ENCODE measurements at regions not wholly inside any gene's neighbourhood (a gene's known extent, or its start where the extent isn't known, plus 50 kb on each side); places are given as distances from the start of the nearest gene placed in this dataset.

DNA sequence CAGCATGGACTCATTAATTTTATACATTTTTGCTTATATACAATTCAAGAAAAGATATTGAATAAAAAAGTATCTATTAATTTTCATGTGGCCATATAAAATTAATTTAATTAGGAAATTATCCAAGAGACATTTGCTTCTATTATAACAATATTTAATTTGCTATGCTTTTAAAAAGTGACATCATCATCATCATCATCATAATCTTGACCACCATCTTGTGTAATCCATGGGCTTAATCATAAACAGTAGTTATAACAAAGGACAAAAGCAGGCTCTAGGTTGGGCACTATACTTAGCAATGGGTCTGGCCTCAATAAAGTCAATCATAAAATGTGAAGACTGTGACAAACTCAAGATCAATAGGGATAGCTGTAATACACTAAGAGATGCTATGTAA lies 1031.6 kb downstream of the SLITRK1 start:
- TF ChIP-seq, protein P1, sequence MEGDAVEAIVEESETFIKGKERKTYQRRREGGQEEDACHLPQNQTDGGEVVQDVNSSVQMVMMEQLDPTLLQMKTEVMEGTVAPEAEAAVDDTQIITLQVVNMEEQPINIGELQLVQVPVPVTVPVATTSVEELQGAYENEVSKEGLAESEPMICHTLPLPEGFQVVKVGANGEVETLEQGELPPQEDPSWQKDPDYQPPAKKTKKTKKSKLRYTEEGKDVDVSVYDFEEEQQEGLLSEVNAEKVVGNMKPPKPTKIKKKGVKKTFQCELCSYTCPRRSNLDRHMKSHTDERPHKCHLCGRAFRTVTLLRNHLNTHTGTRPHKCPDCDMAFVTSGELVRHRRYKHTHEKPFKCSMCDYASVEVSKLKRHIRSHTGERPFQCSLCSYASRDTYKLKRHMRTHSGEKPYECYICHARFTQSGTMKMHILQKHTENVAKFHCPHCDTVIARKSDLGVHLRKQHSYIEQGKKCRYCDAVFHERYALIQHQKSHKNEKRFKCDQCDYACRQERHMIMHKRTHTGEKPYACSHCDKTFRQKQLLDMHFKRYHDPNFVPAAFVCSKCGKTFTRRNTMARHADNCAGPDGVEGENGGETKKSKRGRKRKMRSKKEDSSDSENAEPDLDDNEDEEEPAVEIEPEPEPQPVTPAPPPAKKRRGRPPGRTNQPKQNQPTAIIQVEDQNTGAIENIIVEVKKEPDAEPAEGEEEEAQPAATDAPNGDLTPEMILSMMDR (IDR thresholded peaks at IDR 0.05; ENCODE audit: low read depth, low read length, missing input control), result no peak
- no peak for TF ChIP-seq TAF1 (conservative IDR thresholded peaks at IDR 0.05)
- TF ChIP-seq, protein P2, sequence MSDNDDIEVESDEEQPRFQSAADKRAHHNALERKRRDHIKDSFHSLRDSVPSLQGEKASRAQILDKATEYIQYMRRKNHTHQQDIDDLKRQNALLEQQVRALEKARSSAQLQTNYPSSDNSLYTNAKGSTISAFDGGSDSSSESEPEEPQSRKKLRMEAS (IDR thresholded peaks at IDR 0.05), result no peak
- no peak for TF ChIP-seq JUND (IDR thresholded peaks at IDR 0.05)
- TF ChIP-seq EGR1 (IDR thresholded peaks at IDR 0.05; ENCODE audit: low read depth in 2 of 2), result no peak
- TF ChIP-seq GABPA (IDR thresholded peaks at IDR 0.05 in 1 of 2, conservative IDR thresholded peaks at IDR 0.05 in 1 of 2), result no peak
- TF ChIP-seq, protein P3, sequence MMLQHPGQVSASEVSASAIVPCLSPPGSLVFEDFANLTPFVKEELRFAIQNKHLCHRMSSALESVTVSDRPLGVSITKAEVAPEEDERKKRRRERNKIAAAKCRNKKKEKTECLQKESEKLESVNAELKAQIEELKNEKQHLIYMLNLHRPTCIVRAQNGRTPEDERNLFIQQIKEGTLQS (IDR thresholded peaks at IDR 0.05), result no peak
- no peak for TF ChIP-seq RAD21 (IDR thresholded peaks at IDR 0.05)
- no peak for TF ChIP-seq YY1 (IDR thresholded peaks at IDR 0.05)
- no peak for TF ChIP-seq RXRA (IDR thresholded peaks at IDR 0.05)
- TF ChIP-seq, protein P4, sequence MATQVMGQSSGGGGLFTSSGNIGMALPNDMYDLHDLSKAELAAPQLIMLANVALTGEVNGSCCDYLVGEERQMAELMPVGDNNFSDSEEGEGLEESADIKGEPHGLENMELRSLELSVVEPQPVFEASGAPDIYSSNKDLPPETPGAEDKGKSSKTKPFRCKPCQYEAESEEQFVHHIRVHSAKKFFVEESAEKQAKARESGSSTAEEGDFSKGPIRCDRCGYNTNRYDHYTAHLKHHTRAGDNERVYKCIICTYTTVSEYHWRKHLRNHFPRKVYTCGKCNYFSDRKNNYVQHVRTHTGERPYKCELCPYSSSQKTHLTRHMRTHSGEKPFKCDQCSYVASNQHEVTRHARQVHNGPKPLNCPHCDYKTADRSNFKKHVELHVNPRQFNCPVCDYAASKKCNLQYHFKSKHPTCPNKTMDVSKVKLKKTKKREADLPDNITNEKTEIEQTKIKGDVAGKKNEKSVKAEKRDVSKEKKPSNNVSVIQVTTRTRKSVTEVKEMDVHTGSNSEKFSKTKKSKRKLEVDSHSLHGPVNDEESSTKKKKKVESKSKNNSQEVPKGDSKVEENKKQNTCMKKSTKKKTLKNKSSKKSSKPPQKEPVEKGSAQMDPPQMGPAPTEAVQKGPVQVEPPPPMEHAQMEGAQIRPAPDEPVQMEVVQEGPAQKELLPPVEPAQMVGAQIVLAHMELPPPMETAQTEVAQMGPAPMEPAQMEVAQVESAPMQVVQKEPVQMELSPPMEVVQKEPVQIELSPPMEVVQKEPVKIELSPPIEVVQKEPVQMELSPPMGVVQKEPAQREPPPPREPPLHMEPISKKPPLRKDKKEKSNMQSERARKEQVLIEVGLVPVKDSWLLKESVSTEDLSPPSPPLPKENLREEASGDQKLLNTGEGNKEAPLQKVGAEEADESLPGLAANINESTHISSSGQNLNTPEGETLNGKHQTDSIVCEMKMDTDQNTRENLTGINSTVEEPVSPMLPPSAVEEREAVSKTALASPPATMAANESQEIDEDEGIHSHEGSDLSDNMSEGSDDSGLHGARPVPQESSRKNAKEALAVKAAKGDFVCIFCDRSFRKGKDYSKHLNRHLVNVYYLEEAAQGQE (IDR thresholded peaks at IDR 0.05), result no peak
- TF ChIP-seq HNF4G (IDR thresholded peaks at IDR 0.05), result no peak
- no peak for TF ChIP-seq SP1 (IDR thresholded peaks at IDR 0.05)
